ENCODE measurements at regions not wholly inside any gene's neighbourhood (a gene's known extent, or its start where the extent isn't known, plus 50 kb on each side); places are given as distances from the start of the nearest gene placed in this dataset.

DNA sequence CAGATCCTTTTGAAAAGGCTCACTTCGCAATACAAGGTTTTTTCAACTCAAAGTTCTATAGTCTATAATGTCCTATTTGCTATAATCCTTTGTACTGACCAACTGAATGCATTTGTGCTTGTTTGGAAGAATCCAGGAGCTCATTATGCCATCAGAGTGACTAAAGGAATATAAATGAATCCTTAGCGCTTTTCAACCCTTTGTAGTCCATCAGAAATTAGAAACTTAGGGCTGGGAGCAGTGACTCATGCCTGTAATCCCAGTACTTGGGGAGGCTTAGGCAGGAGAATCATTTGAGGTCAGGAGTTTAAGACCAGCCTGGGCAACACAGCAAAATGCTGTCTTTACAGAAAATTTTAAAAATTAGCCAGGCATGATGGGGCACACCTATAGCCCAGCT lies 330.2 kb upstream of the CHAC2 start:
- in situ Hi-C loops (cut with MboI; ENCODE audit: low sequenced_read_pairs, unreplicated experiment) = no loop called here
- no peak for DNase-seq (ENCODE audit: low spot score)
- TF ChIP-seq, protein P1, sequence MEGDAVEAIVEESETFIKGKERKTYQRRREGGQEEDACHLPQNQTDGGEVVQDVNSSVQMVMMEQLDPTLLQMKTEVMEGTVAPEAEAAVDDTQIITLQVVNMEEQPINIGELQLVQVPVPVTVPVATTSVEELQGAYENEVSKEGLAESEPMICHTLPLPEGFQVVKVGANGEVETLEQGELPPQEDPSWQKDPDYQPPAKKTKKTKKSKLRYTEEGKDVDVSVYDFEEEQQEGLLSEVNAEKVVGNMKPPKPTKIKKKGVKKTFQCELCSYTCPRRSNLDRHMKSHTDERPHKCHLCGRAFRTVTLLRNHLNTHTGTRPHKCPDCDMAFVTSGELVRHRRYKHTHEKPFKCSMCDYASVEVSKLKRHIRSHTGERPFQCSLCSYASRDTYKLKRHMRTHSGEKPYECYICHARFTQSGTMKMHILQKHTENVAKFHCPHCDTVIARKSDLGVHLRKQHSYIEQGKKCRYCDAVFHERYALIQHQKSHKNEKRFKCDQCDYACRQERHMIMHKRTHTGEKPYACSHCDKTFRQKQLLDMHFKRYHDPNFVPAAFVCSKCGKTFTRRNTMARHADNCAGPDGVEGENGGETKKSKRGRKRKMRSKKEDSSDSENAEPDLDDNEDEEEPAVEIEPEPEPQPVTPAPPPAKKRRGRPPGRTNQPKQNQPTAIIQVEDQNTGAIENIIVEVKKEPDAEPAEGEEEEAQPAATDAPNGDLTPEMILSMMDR (IDR thresholded peaks at IDR 0.05; ENCODE audit: borderline replicate concordance, control extremely low read depth, extremely low read depth, insufficient read depth, missing control alignments) = no peak

- TF ChIP-seq, protein P1 (IDR thresholded peaks at IDR 0.05; ENCODE audit: borderline replicate concordance, control extremely low read depth, extremely low read depth, insufficient read depth, missing control alignments) = no peak
- in situ Hi-C loops (cut with MboI; ENCODE audit: low sequenced_read_pairs, unreplicated experiment) = no loop called here
- DNase-seq (ENCODE audit: low spot score) = no peak
Observed at GRCh38 chr2:53436882-53437281, 330.7 kb upstream of the CHAC2 start.

DNA sequence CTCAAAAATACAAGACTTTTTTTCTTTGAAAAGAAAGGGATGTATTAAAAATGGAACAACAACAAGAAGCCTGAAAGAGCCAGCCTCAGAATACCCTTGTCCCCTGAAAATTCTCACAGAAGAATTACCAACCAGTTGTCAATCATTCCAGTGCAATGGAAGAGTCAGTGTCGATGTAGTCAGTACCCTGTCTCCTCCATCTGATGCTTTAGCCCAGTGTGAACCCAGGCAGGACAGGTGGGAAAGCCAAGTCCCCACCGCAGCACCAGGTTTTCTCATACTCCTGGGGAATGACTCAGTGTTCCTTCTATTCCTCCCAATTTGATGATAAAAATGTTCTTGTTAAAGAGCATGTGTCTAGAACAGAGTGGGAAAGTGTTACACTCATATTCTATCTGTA lies 332.0 kb upstream of the CHAC2 start:
- DNase-seq (ENCODE audit: low spot score) = no peak
- TF ChIP-seq, protein P1 (IDR thresholded peaks at IDR 0.05; ENCODE audit: borderline replicate concordance, control extremely low read depth, extremely low read depth, insufficient read depth, missing control alignments) = no peak
- in situ Hi-C loops (cut with MboI; ENCODE audit: low sequenced_read_pairs, unreplicated experiment) = no loop called here

- TF ChIP-seq, protein P1 (IDR thresholded peaks at IDR 0.05; ENCODE audit: borderline replicate concordance, control extremely low read depth, extremely low read depth, insufficient read depth, missing control alignments) = no peak
- in situ Hi-C loops (cut with MboI; ENCODE audit: low sequenced_read_pairs, unreplicated experiment) = no loop called here
Observed at GRCh38 chr2:53434466-53434865, 333.1 kb upstream of the CHAC2 start.

DNA sequence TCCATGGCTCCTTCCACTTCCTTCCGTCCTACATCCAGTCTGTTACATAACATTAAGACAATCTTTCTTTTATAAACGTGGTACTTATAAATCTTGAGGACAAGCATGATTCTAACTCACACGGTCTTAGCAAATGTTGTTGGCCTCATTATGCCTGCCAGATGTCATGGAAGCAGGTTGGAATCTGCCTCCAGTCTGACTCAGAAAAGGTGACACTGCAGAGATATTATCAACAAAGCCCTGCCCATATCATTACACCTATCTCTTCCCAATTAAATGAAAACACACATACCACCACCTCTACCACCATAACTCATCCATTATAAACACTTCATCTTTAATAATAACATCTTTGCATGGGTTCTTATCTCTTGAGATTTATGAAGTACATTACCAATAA lies 334.7 kb upstream of the CHAC2 start:
- no peak for DNase-seq (ENCODE audit: low spot score)
- TF ChIP-seq, protein P1 (IDR thresholded peaks at IDR 0.05; ENCODE audit: borderline replicate concordance, control extremely low read depth, extremely low read depth, insufficient read depth, missing control alignments) = no peak
- in situ Hi-C loops (cut with MboI; ENCODE audit: low sequenced_read_pairs, unreplicated experiment) = no loop called here

More at GRCh38 chr2:53434466-53434865, 333.1 kb upstream of the CHAC2 start:
- no peak for DNase-seq (ENCODE audit: low spot score)

- DNase-seq (ENCODE audit: low spot score) = no peak
- in situ Hi-C loops (cut with MboI; ENCODE audit: low sequenced_read_pairs, unreplicated experiment) = no loop called here
- TF ChIP-seq, protein P1 (IDR thresholded peaks at IDR 0.05; ENCODE audit: borderline replicate concordance, control extremely low read depth, extremely low read depth, insufficient read depth, missing control alignments) = no peak
Observed at GRCh38 chr2:53429901-53430300, 337.7 kb upstream of the CHAC2 start.

GRCh38 chr2:53424902-53425301 lies 342.7 kb upstream of the CHAC2 start:
- in situ Hi-C loops (cut with MboI; ENCODE audit: low sequenced_read_pairs, unreplicated experiment) = no loop called here
- peak; percentile 7 for DNase-seq (ENCODE audit: low spot score)
- TF ChIP-seq, protein P1 (IDR thresholded peaks at IDR 0.05; ENCODE audit: borderline replicate concordance, control extremely low read depth, extremely low read depth, insufficient read depth, missing control alignments) = no peak
